Epithelial cell of proximal tubule (primary cell): ENCODE measurements at regions not wholly inside any gene's neighbourhood (a gene's known extent, or its start where the extent isn't known, plus 50 kb on each side); places are given as distances from the start of the nearest gene placed in this dataset.
"Not testable (repeated sequence)": the region's sequence is repeated elsewhere in the genome, so short reads cannot be mapped to it uniquely, and the experiment has no call there.

Experiments
- DNase-seq: peaks from one replicate; pipeline ENCODE4 v3.0.0-alpha.2; 2011; ENCODE audit warnings: low read depth
- H3K4me3 ChIP-seq: 2 replicates; pipeline ENCODE4 v1.5.1; 2011; ENCODE audit warnings: low read depth, mild to moderate bottlenecking, low read length
- CTCF ChIP-seq: conservative IDR thresholded peaks from 2 replicates; pipeline ENCODE4 v1.5.1; 2012; ENCODE audit warnings: low read depth, mild to moderate bottlenecking, low read length

- H3K4me3 ChIP-seq: no peak overlapping the region
- TF ChIP-seq CTCF: no peak
- no peak for DNase-seq
These were observed 109.0 kb upstream of the DAB2 start for GRCh38 chr5:39533749-39534148.

- H3K4me3 ChIP-seq: no peak overlapping the region
- no peak for DNase-seq
- no peak for TF ChIP-seq CTCF
These were observed 107.7 kb upstream of the DAB2 start for GRCh38 chr5:39532511-39532910.

- DNase-seq: no peak
- no peak for TF ChIP-seq CTCF
- H3K4me3 ChIP-seq: no peak overlapping the region
These were observed 106.5 kb upstream of the DAB2 start for GRCh38 chr5:39531306-39531705.

- no peak for DNase-seq
- TF ChIP-seq CTCF: no peak
- H3K4me3 ChIP-seq: no peak overlapping the region
These were observed 102.2 kb upstream of the DAB2 start for GRCh38 chr5:39526914-39527477.

GRCh38 chr5:39525781-39526180 is 101.0 kb upstream of the DAB2 start:
- not testable (repeated sequence) for DNase-seq, H3K4me3 ChIP-seq

- H3K4me3 ChIP-seq: no peak overlapping the region
- DNase-seq: no peak
- TF ChIP-seq CTCF: no peak
These were observed 100.5 kb upstream of the DAB2 start for GRCh38 chr5:39525271-39525670.

GRCh38 chr5:39523821-39524220 is 99.0 kb upstream of the DAB2 start:
- TF ChIP-seq CTCF: no peak
- DNase-seq: no peak
- no peak overlapping the region for H3K4me3 ChIP-seq
